Duodenal mucosa (tissue), 2 donors: ENCODE measurements at regions not wholly inside any gene's neighbourhood (a gene's known extent, or its start where the extent isn't known, plus 50 kb on each side); places are given as distances from the start of the nearest gene placed in this dataset.

ENCODE experiments used
- H3K27ac ChIP-seq: one replicate; pipeline ENCODE4 v1.7.0; 2013; ENCODE audit warnings: low read depth, low read length
- H3K27me3 ChIP-seq, 2 donors: one replicate each; pipeline ENCODE4 v1.7.0; 2013; ENCODE audit warnings: low read length in 2 of 2, control low read depth in 1 of 2; ENCODE audit not compliant: insufficient read depth in 2 of 2, control insufficient read depth in 1 of 2
- H3K36me3 ChIP-seq, 2 donors: one replicate each; pipeline ENCODE4 v1.7.0; 2013; ENCODE audit warnings: low read length in 2 of 2, control low read depth in 1 of 2; ENCODE audit not compliant: insufficient read depth in 2 of 2, control insufficient read depth in 1 of 2
- H3K4me1 ChIP-seq, 2 donors: one replicate each; pipeline ENCODE4 v1.7.0; 2013; ENCODE audit warnings: low read length in 2 of 2, control low read depth in 1 of 2; ENCODE audit not compliant: insufficient read depth in 2 of 2, control insufficient read depth in 1 of 2
- H3K4me3 ChIP-seq, 2 donors: one replicate each; pipeline ENCODE4 v1.7.0; 2013; ENCODE audit warnings: low read length in 2 of 2, low read depth in 1 of 2
- H3K9ac ChIP-seq, 2 donors: one replicate each; pipeline ENCODE4 v1.7.0; 2013; ENCODE audit warnings: low read length in 2 of 2, low read depth in 1 of 2
- H3K9me3 ChIP-seq, 2 donors: one replicate each; pipeline ENCODE4 v1.7.0; 2013; ENCODE audit warnings: low read length in 2 of 2, control low read depth in 1 of 2; ENCODE audit not compliant: control insufficient read depth in 1 of 2

DNA sequence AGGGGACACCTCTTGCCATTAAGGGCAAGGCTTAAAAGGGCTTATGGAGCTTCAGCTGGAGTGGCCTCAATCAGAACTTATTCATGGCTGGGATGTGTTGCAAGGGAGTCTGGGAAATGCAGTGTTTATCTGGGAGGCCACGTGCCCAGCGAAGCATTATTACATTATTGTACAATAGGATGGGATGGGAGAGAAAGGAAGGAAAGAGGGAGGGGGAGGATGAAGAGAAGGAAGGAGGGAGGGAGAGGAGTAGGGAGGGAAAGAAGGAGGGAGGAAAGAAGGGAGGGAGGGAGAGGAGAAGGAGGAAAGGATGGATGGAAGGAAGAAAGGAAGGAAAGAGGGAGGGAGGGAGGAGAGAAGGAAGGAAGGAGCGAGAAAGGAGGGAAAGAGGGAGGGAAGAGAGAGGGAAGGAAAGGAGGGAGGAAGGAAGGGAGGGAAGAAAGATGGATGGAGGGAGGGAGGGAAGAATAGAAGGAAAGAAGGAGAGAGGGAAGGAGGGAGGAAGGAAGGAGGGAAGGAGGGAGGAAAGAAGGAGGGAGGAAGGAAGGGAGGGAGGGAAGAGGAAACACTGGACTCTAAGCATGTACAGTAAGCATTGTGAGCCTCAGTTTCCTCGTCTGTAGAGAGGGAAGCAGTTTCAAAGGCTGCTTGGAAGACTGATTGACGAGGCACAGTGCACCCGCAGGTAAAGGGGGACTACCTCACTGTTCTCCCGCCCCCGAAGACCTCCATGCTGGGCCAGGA is 62.2 kb downstream of the MYEOV start:
- Histone ChIP-seq H3K9me3 (peaks cover 5 to 7% of the 10 kb centered on the region in 2 donors), H3K27me3 (peaks cover 0 to 2% of the 10 kb centered on the region in 2 donors), H3K27ac (no peak overlapping the region), H3K4me3 (no peak overlapping the region), H3K4me1 (peaks cover 0 to 4% of the 10 kb centered on the region in 2 donors), H3K36me3 (no peaks in the 10 kb centered on the region), H3K9ac (no peak overlapping the region)

DNA sequence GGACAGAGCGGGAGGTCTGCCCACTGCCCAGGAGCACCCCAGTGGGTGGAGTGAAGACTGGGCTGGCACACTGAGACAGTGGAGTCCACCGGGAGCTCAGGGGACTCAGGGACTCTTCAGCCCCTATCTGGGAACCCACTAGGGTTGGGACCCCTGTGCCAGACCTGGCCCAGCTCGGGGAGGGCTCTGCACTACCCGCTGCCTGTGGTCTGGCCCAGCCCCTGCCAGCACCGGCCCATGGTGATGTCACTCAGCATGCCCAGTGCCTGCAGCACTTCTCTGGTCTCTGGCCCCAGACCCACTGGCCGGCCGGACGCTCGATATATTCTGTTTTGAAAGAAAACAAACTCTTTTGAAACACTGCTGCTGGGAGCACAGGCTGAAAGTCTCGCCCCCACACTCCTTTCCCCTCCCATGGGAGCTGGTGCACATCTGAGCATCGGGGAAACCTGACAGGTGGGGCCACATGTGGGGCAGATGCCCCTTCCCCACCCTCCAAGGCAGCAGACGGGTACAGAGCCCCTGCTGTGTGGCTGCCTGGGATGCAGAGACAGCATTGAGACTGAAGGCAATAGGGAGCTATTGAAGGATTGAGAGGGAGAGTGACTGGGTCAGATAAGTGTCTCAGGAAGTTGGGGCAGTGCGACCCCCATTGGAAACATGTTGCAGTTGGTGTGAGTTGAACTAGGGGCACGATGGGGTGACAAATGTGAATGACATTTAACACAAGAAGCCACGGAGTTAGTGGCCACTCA is 62.9 kb downstream of the MYEOV start:
- Histone ChIP-seq H3K9ac (no peak overlapping the region), H3K27me3 (peaks cover 0 to 2% of the 10 kb centered on the region in 2 donors)

DNA sequence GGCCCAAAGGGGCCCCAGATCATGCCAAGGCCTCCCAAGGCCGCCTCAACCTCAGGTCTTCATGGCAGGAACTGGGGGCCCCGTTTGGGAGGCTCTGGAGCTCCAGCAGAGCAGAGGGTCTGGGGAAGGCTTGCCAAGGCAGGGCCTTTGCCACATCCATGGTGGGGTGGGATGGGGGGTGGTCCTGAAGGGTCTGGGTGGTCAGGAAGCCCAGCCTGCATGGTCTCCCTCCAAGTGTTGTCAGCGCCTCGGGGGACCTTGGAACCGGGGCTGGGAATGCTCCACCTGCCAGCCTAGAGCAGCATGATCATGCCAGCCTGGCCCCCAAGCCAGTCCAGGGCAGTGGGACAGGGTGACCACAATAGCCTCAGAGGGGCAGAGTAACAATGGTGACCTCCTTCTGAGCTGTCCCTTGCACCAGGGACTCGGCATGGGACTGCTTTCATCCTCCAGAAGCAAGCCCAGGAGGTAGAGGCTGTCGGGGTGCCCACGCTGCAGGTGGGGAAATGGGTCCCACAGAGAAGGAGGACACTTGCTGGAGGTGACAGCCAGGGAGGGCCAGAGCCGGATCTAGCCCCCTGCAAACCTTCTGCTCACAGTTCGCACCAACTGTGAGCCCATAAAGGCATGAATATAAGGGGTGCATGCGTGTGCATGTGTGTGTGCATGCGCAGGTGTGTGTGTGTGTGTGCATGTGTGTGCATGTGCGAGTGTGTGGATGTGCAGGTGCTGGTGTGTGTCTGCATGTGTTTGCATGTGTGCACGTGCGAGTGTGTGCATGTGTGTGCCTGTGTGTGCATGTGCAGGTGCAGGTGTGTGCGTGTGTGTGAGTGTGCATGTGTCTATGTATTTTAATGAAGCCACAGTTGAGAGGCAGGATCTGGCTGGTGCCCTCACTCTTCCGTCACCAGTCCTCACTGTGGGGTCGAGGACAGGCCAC is 63.8 kb downstream of the MYEOV start:
- Histone ChIP-seq H3K36me3 (no peaks in the 10 kb centered on the region), H3K9ac (no peak overlapping the region), H3K27ac (no peak overlapping the region), H3K9me3 (peaks cover 5 to 7% of the 10 kb centered on the region in 2 donors), H3K27me3 (peaks cover 0 to 2% of the 10 kb centered on the region in 2 donors), H3K4me3 (no peak overlapping the region), H3K4me1 (peaks cover 0 to 2% of the 10 kb centered on the region in 2 donors)

More for the DNA sequence above, 62.9 kb downstream of the MYEOV start:
- Histone ChIP-seq H3K4me3 (no peak overlapping the region), H3K9me3 (peaks cover 5 to 7% of the 10 kb centered on the region in 2 donors), H3K4me1 (peaks cover 0 to 4% of the 10 kb centered on the region in 2 donors), H3K27ac (no peak overlapping the region), H3K36me3 (no peaks in the 10 kb centered on the region)

DNA sequence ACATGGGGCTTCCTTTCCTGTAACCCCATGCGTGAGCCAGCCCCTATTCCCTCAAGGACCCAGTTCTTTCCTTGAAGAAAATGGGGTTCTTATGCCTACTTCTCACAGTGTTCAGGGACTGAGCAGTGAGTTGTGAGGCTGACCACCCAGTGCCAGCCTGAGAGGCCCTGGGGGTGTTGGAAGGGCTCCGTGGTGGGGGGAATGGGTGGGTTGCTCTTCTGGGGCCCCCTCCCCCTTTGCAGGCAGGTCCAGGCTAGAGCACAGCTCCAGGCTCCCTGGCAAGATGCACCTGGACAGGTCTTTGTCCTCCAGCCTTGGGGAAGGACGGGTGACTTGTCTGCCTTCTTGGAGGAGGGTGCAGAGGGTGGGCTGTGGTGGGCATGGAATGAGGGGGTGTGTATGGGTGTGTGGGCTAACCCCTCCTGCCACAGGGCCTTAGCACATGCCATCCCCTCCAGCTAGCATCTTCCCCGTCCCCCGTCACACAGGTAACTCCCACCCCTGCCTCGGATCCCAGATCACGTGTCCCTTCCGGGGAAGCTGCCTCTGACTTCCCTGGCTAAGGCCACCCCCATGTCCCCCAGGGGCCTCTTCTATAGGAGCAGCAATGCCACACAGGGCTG is 64.6 kb downstream of the MYEOV start:
- Histone ChIP-seq H3K36me3 (no peaks in the 10 kb centered on the region), H3K9me3 (peaks cover 5 to 7% of the 10 kb centered on the region in 2 donors), H3K4me1 (no peaks in the 10 kb centered on the region), H3K9ac (no peak overlapping the region), H3K27me3 (peaks cover 0 to 2% of the 10 kb centered on the region in 2 donors), H3K4me3 (no peak overlapping the region), H3K27ac (no peak overlapping the region)

DNA sequence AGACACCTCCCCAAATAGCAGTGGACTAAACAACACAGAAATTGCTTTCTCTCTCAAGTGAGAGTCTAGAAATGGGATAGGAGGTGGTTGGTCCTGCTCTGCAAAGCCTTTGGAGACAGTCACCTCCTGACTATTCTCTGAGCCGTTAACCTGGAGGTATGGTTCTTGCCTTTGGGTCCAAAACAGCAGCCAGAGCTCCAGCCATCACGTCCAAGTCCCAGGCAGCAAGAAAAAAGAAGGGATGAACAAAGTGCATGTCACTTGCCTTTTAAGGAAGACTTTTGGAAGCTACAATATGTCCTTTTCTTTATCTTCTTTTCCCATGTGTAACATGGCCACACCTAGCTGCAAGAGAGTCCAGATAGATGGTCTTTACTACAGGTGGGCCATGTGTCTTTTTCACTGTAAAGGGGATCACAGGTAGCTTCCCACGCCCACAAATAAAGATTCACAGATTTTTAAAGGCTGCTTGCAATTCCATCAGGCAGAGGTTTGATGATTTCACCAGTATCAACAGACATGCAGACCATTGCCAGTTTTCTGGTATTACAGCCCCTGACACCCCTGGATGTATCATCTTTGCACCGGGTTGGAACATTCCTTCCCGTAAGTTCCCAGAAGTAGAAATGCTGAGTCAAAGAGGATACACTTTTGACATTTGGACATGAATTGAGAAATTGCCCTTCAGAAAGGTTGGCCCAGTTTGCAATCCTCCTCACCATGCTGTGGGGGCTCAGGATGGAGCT is 66.0 kb downstream of the MYEOV start:
- no peak overlapping the region for H3K27ac ChIP-seq
- no peak overlapping the region for H3K4me3 ChIP-seq
- no peak overlapping the region for H3K9ac ChIP-seq
- peaks cover 0 to 2% of the 10 kb centered on the region in 2 donors for H3K27me3 ChIP-seq
- no peaks in the 10 kb centered on the region for H3K4me1 ChIP-seq
- peaks cover 5 to 7% of the 10 kb centered on the region in 2 donors for H3K9me3 ChIP-seq
- H3K36me3 ChIP-seq, result no peaks in the 10 kb centered on the region

DNA sequence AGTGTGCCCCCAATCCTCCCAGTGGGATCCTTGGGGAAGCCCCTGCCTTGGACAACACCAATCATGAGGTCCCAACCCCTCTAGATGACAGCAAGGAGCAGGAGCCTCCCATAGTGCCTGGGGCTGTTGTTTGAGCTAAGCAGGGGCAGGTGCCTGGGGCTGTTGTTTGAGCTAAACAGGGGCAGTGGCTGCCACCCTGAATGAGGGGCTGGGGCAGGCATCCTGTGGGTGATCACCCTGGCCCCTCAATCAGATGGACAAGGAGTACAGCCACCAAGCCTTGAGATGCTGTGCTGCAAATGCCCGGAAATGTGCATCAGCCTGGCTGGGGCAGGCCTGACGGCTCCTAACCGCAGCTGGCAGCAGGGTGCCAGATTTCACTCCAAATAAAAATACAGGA is 66.7 kb downstream of the MYEOV start:
- H3K27me3 ChIP-seq, result peaks cover 0 to 2% of the 10 kb centered on the region in 2 donors
- H3K36me3 ChIP-seq, result no peaks in the 10 kb centered on the region
- H3K4me1 ChIP-seq, result no peaks in the 10 kb centered on the region
- no peak overlapping the region for H3K9ac ChIP-seq
- no peak overlapping the region for H3K4me3 ChIP-seq
- no peak overlapping the region for H3K27ac ChIP-seq
- peaks cover 5 to 7% of the 10 kb centered on the region in 2 donors for H3K9me3 ChIP-seq

DNA sequence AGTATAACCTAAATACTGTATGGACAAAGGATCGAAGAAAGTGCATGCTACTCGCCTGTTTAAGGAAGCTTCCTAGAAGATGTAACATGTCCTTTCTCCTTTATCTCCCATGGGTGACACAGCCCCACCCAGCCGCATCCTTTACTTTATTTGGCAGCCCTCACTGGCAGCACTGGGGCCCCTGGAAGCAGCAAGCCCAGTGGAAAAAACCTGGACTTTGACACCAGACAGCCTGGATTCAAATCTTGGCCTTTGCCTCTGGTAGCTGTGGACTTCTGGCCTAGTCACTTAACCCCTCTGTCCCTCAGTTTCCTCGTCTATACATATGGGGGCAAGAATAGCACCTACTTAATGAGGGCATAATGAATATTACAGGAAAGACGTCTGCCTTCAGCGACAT is 67.1 kb downstream of the MYEOV start:
- Histone ChIP-seq H3K4me1 (no peaks in the 10 kb centered on the region), H3K27ac (no peak overlapping the region), H3K9ac (no peak overlapping the region), H3K27me3 (peaks cover 0 to 2% of the 10 kb centered on the region in 2 donors), H3K4me3 (no peak overlapping the region), H3K9me3 (peaks cover 5 to 7% of the 10 kb centered on the region in 2 donors), H3K36me3 (no peaks in the 10 kb centered on the region)

DNA sequence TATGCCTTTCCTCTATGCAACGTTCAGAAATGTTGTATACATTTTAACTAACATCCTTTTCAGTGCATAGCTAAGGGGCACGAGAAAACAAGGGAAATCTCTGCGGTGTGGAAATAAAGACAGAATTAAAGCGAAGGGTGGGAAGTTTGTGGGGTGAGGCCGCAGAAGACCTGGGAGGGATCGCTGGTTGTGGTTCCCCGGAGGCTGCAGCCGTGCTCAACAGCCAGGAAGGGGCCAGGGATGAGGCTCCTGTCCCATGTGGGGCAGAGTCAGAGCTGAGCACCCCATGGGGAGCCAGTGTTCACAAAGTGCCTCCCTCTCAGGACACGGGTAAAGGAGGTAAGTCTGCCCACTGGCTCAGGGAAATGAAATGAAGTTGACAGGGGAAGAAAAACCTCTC is 67.5 kb downstream of the MYEOV start:
- Histone ChIP-seq H3K36me3 (no peaks in the 10 kb centered on the region), H3K27me3 (peaks cover 0 to 2% of the 10 kb centered on the region in 2 donors), H3K9me3 (peaks cover 5 to 7% of the 10 kb centered on the region in 2 donors), H3K27ac (no peak overlapping the region), H3K4me3 (no peak overlapping the region), H3K9ac (no peak overlapping the region), H3K4me1 (no peaks in the 10 kb centered on the region)

DNA sequence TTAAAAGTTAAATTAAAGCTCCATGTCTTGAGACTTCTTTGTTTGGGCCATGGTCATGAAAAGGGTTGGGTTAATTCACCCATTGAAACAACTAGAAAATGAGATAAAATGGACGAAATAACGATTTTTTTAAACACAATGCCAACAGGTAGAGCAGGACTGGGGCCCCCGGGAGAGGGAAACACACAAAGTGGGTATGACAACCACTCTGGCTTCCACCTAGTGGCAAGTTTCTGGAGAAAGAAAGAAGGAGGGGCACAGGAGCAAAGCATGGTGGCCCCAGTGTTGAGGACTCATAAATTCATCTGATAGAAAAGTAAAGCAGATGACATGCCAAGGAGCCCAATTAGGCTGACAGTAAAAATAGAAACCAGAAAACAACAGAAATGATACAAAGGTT is 68.4 kb downstream of the MYEOV start:
- no peaks in the 10 kb centered on the region for H3K4me1 ChIP-seq
- H3K27me3 ChIP-seq, result no peaks in the 10 kb centered on the region
- no peak overlapping the region for H3K9ac ChIP-seq
- no peak overlapping the region for H3K4me3 ChIP-seq
- H3K9me3 ChIP-seq, result peaks cover 5 to 7% of the 10 kb centered on the region in 2 donors
- H3K27ac ChIP-seq, result no peak overlapping the region
- no peaks in the 10 kb centered on the region for H3K36me3 ChIP-seq
